Effector memory CD8-positive, alpha-beta T cell (primary cell): ENCODE measurements at regions not wholly inside any gene's neighbourhood (a gene's known extent, or its start where the extent isn't known, plus 50 kb on each side); places are given as distances from the start of the nearest gene placed in this dataset.
"Not testable (repeated sequence)": the region's sequence is repeated elsewhere in the genome, so short reads cannot be mapped to it uniquely, and the experiment has no call there.

Experiments
- ATAC-seq: fragments of 150-1000 bp; cut with Tn5 transposase; replicated peaks from 2 replicates; pipeline ENCODE4 v1.10.0; 2021; ENCODE audit warnings: mild to moderate bottlenecking, moderate library complexity
- DNase-seq, 3 experiments: peaks; one replicate each; pipeline ENCODE4 v3.0.0; 2021
- H3K27ac Mint-ChIP-seq, 2 donors: one replicate each; pipeline ENCODE4 v1.8.0; 2022; ENCODE audit warnings: mild to moderate bottlenecking in 2 of 2, mixed read lengths in 2 of 2, moderate library complexity in 2 of 2
- H3K27me3 Mint-ChIP-seq, 2 donors: one replicate each; pipeline ENCODE4 v1.8.0; 2022; ENCODE audit warnings: mixed read lengths in 2 of 2
- H3K36me3 Mint-ChIP-seq: one replicate; pipeline ENCODE4 v1.8.0; 2022; ENCODE audit warnings: mild to moderate bottlenecking, moderate library complexity, mixed read lengths; ENCODE audit not compliant: insufficient read depth
- H3K4me1 Mint-ChIP-seq, 2 donors: one replicate each; pipeline ENCODE4 v1.8.0; 2022; ENCODE audit warnings: low read depth in 2 of 2, mixed read lengths in 2 of 2
- H3K4me3 Mint-ChIP-seq, 2 donors: one replicate each; pipeline ENCODE4 v1.8.0; 2022; ENCODE audit warnings: mild to moderate bottlenecking in 2 of 2, mixed read lengths in 2 of 2, moderate library complexity in 2 of 2
- H3K9me3 Mint-ChIP-seq, 2 donors: one replicate each; pipeline ENCODE4 v1.8.0; 2022; ENCODE audit warnings: mixed read lengths in 2 of 2

DNA sequence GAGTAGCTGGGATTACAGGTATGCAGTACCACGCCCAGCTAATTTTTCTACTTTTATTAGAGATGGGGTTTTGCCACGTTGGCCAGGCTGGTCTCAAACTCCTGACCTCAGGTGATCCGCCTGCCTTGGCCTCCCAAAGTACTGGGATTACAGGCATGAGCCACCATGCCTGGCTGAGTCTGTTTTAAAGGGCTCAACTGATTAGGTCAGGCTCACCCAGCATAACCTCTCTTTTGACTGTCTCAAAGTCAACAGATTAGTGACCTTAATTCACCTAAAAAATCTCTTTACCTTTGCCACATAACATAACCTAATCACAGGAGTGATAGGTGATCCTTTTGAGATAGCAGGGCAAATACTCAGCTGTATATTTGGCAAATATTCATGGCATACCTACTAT lies 147.9 kb upstream of the EYA4 start:
- H3K4me3 Mint-ChIP-seq, ATAC-seq, H3K36me3 Mint-ChIP-seq, H3K4me1 Mint-ChIP-seq, H3K27me3 Mint-ChIP-seq, DNase-seq, H3K9me3 Mint-ChIP-seq, H3K27ac Mint-ChIP-seq: not testable (repeated sequence)

GRCh38 chr6:133093956-133094355 lies 147.2 kb upstream of the EYA4 start:
- Mint-ChIP-seq H3K36me3 (no peaks in the 10 kb centered on the region), H3K9me3 (peaks cover 1 to 9% of the 10 kb centered on the region in 2 donors), H3K4me1 (no peaks in the 10 kb centered on the region), H3K27me3 (peaks cover 0 to 5% of the 10 kb centered on the region in 2 donors), H3K4me3 (no peak overlapping the region), H3K27ac (no peak overlapping the region)
- DNase-seq = no peak
- ATAC-seq = no peak

GRCh38 chr6:133097208-133097607 lies 143.9 kb upstream of the EYA4 start:
- DNase-seq (no peak), ATAC-seq (no peak)
- Mint-ChIP-seq H3K4me3 (no peak overlapping the region), H3K27me3 (peaks cover 0 to 5% of the 10 kb centered on the region in 2 donors), H3K4me1 (no peaks in the 10 kb centered on the region), H3K9me3 (peaks cover 0 to 9% of the 10 kb centered on the region in 2 donors), H3K36me3 (no peaks in the 10 kb centered on the region), H3K27ac (no peak overlapping the region)

DNA sequence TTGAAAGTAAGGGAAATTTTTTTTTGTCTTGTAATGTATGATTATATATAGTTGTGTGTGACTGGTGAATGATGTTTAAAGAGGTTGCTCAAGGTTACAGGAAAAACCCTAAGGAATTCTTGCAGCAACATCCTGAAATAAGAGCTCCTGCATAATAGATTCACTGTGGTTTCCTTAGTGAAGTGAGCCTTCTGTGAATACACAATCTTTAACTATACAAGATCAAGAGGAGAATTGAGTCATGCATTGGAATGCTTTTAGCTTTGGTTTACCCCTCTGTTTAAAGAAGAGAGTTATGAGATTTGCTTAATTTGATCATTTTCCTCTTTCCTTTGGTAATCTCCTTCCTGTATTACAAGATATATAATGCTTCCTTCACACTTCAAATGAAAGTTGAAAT lies 141.6 kb upstream of the EYA4 start:
- no peak overlapping the region for H3K27ac Mint-ChIP-seq
- H3K4me1 Mint-ChIP-seq = no peaks in the 10 kb centered on the region
- ATAC-seq = no peak
- DNase-seq = no peak
- peaks cover 0 to 5% of the 10 kb centered on the region in 2 donors for H3K27me3 Mint-ChIP-seq
- no peaks in the 10 kb centered on the region for H3K36me3 Mint-ChIP-seq
- peaks cover 0 to 9% of the 10 kb centered on the region in 2 donors for H3K9me3 Mint-ChIP-seq
- H3K4me3 Mint-ChIP-seq = no peak overlapping the region

DNA sequence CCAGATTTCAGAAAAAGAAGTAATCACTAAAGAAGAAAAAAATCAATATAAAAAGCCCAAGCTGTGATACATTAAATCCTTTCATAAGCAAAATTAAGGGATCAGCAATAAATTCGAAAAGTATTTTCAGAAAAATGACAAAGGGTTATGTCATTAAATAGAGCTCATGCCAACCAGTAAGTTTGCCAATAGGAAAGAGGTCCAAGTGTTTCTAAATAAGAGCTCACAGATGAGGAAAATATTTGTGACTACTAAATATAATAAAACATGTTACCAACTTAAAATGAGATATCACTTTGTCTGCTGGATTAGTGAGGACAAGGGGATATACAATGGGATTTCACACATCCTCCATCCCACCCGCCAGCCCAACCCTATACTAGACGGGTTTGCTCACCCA lies 140.3 kb upstream of the EYA4 start:
- peaks cover 0 to 5% of the 10 kb centered on the region in 2 donors for H3K27me3 Mint-ChIP-seq
- H3K4me1 Mint-ChIP-seq = no peaks in the 10 kb centered on the region
- ATAC-seq (no peak), DNase-seq (no peak)
- no peak overlapping the region for H3K27ac Mint-ChIP-seq
- no peak overlapping the region for H3K4me3 Mint-ChIP-seq
- peaks cover 0 to 9% of the 10 kb centered on the region in 2 donors for H3K9me3 Mint-ChIP-seq
- H3K36me3 Mint-ChIP-seq = no peaks in the 10 kb centered on the region

DNA sequence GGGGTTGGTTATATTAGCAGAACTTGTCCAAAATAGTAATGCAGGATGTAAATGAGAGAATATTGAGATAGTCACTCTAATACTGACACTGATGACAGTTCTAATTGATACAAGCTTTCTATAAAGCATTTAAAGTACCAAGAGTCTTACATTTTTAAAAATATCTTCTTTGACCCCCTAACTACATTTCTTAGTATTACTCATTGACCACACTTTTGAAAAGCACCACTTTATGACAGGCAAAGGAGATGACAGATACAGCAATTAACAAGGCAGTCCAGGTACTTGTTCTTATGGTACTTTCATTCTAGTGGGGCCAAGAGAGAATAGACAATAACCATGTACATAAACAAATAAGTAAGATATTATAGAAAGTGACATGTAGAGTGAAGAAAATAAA lies 139.4 kb upstream of the EYA4 start:
- H3K36me3 Mint-ChIP-seq = no peaks in the 10 kb centered on the region
- peaks cover 0 to 7% of the 10 kb centered on the region in 2 donors for H3K9me3 Mint-ChIP-seq
- ATAC-seq = no peak
- no peak overlapping the region for H3K27ac Mint-ChIP-seq
- peaks cover 0 to 5% of the 10 kb centered on the region in 2 donors for H3K27me3 Mint-ChIP-seq
- no peak overlapping the region for H3K4me3 Mint-ChIP-seq
- no peak for DNase-seq
- no peaks in the 10 kb centered on the region for H3K4me1 Mint-ChIP-seq

DNA sequence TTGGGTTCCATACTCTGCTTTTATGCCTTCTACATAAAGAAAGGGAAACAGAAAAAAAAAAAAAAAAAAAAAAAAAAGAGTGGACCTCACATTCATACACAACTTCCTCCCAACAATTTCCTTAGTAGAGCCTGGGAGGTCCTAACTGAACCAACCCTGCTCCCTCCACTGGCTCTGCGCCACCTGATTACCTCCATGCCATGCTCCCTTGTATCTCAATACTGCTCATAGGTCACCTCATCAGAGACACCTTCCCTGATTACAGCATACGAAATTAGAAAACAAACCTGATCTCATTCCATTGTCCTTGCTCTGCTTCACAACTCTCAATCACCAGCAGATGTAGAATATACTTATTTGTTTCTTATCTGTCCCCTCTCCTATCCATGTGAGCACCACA lies 134.2 kb upstream of the EYA4 start:
- Mint-ChIP-seq H3K9me3 (no peaks in the 10 kb centered on the region), H3K36me3 (no peaks in the 10 kb centered on the region), H3K4me1 (no peaks in the 10 kb centered on the region), H3K4me3 (no peak overlapping the region), H3K27ac (no peak overlapping the region), H3K27me3 (no peaks in the 10 kb centered on the region)
- DNase-seq (no peak), ATAC-seq (no peak)

- Mint-ChIP-seq H3K27ac (no peak overlapping the region), H3K36me3 (no peaks in the 10 kb centered on the region), H3K27me3 (no peaks in the 10 kb centered on the region), H3K4me1 (no peaks in the 10 kb centered on the region), H3K4me3 (no peak overlapping the region), H3K9me3 (no peaks in the 10 kb centered on the region)
- ATAC-seq (no peak), DNase-seq (no peak)
Measured at GRCh38 chr6:133108419-133108818, 132.7 kb upstream of the EYA4 start.

GRCh38 chr6:133114973-133115372 lies 126.2 kb upstream of the EYA4 start:
- H3K27ac Mint-ChIP-seq = no peak overlapping the region
- no peaks in the 10 kb centered on the region for H3K36me3 Mint-ChIP-seq
- DNase-seq = no peak
- no peaks in the 10 kb centered on the region for H3K4me1 Mint-ChIP-seq
- no peak for ATAC-seq
- no peaks in the 10 kb centered on the region for H3K27me3 Mint-ChIP-seq
- H3K4me3 Mint-ChIP-seq = no peak overlapping the region
- H3K9me3 Mint-ChIP-seq = no peaks in the 10 kb centered on the region

DNA sequence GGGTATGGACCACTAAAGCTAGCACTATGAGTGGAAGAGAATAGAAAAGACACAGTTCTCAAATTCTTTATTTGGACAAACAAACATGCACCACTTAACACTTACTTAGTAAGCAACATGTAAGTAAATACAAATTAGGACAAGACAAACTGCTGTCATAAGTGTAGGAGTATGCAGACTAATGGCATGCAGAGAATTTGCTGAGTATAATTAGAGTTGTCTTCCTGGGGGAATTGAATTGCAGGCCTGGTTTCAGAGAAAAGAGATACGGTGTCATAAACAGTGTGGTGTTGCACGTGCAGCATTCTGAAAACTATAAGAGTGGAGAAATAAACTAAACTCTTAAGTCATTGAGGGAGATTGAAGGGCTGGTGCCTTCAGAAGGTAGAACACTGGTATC lies 125.2 kb upstream of the EYA4 start:
- Mint-ChIP-seq H3K4me1 (no peaks in the 10 kb centered on the region), H3K4me3 (no peak overlapping the region), H3K9me3 (peaks cover 0 to 8% of the 10 kb centered on the region in 2 donors), H3K27ac (no peak overlapping the region), H3K36me3 (no peaks in the 10 kb centered on the region), H3K27me3 (no peaks in the 10 kb centered on the region)
- no peak for DNase-seq
- ATAC-seq = no peak

GRCh38 chr6:133128191-133128590 lies 113.0 kb upstream of the EYA4 start:
- H3K4me3 Mint-ChIP-seq = no peak overlapping the region
- no peaks in the 10 kb centered on the region for H3K9me3 Mint-ChIP-seq
- no peak for DNase-seq
- ATAC-seq = no peak
- no peaks in the 10 kb centered on the region for H3K36me3 Mint-ChIP-seq
- H3K27me3 Mint-ChIP-seq = no peaks in the 10 kb centered on the region
- no peak overlapping the region for H3K27ac Mint-ChIP-seq
- no peaks in the 10 kb centered on the region for H3K4me1 Mint-ChIP-seq

DNA sequence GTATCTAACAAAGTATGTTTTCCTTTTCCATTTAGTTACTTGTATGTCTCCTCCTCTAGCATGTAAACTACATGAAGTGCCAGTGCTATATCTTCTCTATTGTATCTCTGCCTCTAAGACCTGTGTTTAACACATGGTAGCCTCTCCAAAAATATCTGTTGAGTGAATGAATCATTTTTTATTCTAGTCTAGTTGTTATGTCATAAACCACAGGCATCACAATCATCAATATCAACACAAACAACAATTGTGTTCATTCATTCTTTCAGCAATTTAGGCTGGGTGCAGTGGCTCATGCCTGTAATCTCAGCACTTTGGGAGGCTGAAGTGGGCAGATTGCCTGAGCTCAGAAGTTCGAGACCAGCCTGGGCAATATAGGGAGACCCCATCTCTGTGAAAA lies 111.6 kb upstream of the EYA4 start:
- no peaks in the 10 kb centered on the region for H3K36me3 Mint-ChIP-seq
- H3K27ac Mint-ChIP-seq = no peak overlapping the region
- H3K4me3 Mint-ChIP-seq = no peak overlapping the region
- no peaks in the 10 kb centered on the region for H3K27me3 Mint-ChIP-seq
- ATAC-seq (no peak), DNase-seq (no peak)
- H3K4me1 Mint-ChIP-seq = no peaks in the 10 kb centered on the region
- H3K9me3 Mint-ChIP-seq = no peaks in the 10 kb centered on the region

DNA sequence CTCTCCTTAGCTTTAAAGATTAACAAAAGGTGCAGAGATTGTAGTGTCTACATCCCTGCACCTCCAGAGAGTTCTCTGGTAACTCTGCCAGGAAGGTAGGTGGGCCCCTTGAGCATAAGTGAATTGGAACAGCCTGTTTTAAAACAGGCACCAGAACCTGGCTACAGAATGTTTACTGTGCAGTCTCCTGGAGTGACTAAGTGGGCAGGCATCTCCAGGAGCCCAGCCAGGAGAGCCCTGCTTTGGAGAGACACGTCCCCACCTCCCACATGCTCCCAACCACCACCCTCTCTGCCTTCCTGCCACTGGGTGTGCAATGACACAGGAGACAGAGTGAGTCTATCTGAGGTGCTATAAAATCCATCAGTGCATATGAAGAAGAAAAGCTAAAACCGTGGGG lies 110.3 kb upstream of the EYA4 start:
- no peak overlapping the region for H3K4me3 Mint-ChIP-seq
- no peaks in the 10 kb centered on the region for H3K4me1 Mint-ChIP-seq
- no peak for ATAC-seq
- H3K27me3 Mint-ChIP-seq = no peaks in the 10 kb centered on the region
- no peak for DNase-seq
- no peaks in the 10 kb centered on the region for H3K36me3 Mint-ChIP-seq
- H3K9me3 Mint-ChIP-seq = no peaks in the 10 kb centered on the region
- no peak overlapping the region for H3K27ac Mint-ChIP-seq

- H3K27me3 Mint-ChIP-seq = no peaks in the 10 kb centered on the region
- no peaks in the 10 kb centered on the region for H3K4me1 Mint-ChIP-seq
- H3K27ac Mint-ChIP-seq = no peak overlapping the region
- no peak overlapping the region for H3K4me3 Mint-ChIP-seq
- no peaks in the 10 kb centered on the region for H3K36me3 Mint-ChIP-seq
- peaks cover 0 to 2% of the 10 kb centered on the region in 2 donors for H3K9me3 Mint-ChIP-seq
- ATAC-seq = no peak
- no peak for DNase-seq
Measured at GRCh38 chr6:133131621-133132465, 109.3 kb upstream of the EYA4 start.
